SIG-M5 (cell line): ENCODE measurements at regions not wholly inside any gene's neighbourhood (a gene's known extent, or its start where the extent isn't known, plus 50 kb on each side); places are given as distances from the start of the nearest gene placed in this dataset.

Source experiments
- DNase-seq: peaks from one replicate; lab custom pipeline; 2025; lab: John Stamatoyannopoulos, UW

DNA sequence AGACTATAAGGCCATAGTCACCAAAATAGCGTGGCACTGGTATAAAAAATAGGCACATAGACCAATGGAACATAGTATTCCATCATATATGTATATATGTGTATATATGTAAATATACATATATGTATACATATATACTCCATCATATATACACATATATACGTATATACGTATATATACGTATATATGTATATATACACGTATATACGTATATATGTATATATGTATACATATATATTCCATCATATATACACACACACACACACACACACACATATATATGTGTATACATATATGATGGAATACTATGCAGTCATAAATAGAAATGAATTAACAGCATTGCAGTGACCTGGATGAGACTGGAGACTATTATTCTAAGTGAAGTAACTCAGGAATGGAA, 204.6 kb downstream of the LTN1 start:
- DNase-seq, result no peak

DNA sequence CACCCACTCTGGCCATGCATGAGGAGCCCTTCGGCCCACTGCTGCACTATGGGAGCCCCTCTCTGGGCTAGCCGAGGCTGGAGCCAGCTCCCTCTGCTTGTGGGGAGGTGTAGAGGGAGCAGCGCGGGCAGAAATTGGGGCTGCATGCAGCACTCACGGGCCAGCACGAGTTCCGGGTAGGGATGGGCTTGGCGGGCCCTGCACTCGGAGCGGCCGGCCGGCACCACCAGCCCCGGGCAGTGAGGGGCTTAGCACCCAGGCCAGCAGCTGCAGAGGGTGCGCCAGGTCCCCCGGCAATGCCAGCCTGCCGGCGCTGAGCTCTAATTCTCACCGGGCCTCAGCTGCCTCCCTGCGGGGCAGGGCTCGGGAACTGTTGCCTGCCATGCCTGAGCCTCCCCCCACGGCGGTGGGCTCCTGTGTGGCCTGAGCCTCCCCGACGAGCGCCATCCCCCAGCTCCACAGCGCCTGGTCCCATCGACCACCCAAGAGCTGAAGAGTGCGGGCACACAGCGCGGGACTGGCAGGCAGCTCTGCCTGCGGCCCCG, 209.0 kb downstream of the LTN1 start:
- DNase-seq, result no peak

DNA sequence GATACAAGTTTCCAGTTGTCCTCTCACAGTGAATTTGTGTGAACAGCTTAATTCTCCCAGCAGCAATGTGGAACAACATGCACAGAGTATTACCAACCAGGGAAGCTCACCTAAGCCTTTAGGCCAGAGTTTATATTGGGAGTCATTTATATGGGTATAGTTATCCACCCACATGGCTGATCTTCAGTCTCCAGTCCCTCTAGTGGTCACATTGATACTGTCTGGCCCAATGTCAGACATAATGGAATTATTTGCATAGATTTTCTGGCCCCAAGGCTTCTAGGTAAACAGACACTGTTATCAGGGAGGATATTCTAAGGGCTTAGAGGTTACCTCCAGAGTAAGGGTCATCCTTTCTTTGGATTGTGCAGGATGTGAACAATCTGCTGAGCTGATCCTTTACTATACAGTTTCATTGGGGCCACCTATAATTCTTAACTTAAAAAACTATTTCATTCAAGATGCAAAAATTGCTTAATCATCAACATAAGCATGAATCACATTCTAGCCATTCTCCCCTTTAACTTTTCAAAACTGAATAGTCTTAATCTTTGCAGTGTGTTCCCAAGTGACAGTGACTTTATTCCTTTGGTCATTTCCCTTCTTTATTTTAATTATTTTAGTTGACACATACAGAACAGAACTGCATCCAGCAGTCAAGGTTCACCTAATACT, 210.9 kb downstream of the LTN1 start:
- DNase-seq, result no peak

DNA sequence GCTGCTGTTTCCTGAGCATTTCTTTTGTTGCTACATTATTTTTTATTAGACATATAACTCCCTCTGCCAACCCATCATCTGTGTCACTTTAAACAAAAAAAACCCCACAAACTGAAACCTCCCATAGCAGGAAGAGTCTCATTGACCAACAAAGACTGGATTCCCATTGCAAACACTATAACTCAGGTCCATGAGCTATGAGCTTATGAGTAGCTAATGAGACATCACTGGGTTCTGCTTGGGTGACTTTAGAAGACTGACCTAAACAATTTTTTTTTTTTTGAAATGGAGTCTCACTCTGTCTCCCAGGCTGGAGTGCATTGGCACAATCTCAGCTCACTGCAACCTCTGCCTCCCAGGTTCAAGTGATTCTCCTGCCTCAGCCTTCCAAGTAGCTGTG, 212.8 kb downstream of the LTN1 start:
- DNase-seq, result no peak

DNA sequence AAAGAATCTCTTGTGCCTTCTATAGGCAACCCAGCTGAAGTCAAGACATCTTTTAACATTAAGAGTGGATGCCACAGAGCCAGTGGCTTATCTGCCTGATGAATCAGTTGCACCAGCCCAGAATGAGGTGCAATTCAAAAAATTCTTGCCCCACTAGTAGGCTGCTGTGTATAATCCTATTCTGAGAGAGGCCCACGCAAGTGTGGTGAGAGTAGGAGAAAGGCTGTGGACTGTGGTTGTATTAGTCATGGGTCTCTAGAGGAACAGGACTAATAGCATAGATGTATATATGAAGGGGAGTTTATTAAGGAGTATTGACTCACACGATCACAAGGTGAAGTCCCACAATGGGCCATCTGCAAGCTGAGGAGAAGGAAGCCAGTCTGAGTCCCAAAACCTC, 216.4 kb downstream of the LTN1 start:
- no peak for DNase-seq

DNA sequence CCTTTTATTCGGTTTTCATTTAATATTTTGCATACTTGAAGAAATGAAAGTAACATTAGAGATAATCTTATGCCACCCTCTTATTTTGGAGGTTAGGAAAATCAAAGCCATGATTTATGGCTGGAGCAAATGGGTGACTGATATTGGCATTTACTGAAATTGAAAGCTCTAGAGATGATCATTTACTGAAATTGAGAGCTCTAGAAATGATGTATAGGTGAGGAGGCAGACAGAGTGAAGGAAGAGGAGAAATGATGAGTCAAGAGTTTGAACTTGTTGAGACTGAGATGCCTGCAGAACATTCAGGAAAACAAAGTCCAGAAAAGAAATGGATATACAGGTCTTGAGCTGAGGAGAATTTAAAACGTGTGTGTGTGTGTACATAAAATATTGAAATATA, 217.6 kb downstream of the LTN1 start:
- no peak for DNase-seq

DNA sequence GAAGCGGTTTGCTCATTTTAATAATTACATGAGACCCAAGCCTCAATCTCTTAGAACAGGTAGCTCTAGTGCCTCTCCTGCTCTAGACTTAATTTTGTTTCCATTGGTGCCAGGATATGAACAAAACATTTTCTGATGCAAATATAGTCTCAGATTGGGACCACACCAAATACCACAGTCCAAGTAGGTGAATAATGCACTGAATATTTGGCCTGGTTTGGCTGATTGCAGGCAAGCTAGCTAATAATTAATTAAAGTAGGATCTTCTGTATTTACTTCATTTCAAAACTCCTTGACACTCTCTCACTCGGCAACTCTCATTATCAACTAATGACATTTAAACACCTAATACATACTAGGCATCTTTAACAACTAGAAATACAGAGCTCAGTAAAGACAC, 219.6 kb downstream of the LTN1 start:
- no peak for DNase-seq

DNA sequence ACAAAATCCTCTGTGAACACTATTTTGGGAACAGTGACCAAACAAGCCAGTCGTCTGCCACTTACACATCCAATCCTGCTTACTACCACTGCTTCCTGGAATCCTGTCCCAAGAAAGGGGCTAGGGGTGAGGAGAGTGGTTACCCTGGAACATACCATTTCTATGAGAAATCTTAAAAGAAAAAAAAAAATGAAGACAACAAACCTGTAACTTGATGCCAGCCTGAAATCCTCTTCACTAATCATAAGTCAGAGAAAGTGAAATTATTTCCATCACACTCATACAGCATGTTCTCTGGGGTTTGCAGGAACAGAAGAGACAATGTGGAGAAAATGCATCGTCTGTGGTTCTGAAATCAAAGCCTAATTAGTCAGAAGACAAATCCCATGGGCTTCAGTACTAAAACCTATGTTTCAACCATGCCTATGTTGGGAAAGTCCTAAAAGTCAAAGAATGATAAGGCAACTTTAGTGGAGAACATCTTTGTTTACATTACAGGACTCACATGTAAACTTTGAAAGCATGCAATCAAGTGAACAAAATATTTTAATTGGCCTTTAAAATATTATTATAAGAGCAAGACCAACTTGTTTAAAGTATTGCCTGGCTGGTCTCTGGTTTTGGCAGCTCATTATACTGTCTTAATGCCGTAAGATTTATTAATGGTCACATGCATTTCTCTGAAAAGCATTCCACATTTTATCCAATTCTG, 220.7 kb downstream of the LTN1 start:
- DNase-seq, result no peak

DNA sequence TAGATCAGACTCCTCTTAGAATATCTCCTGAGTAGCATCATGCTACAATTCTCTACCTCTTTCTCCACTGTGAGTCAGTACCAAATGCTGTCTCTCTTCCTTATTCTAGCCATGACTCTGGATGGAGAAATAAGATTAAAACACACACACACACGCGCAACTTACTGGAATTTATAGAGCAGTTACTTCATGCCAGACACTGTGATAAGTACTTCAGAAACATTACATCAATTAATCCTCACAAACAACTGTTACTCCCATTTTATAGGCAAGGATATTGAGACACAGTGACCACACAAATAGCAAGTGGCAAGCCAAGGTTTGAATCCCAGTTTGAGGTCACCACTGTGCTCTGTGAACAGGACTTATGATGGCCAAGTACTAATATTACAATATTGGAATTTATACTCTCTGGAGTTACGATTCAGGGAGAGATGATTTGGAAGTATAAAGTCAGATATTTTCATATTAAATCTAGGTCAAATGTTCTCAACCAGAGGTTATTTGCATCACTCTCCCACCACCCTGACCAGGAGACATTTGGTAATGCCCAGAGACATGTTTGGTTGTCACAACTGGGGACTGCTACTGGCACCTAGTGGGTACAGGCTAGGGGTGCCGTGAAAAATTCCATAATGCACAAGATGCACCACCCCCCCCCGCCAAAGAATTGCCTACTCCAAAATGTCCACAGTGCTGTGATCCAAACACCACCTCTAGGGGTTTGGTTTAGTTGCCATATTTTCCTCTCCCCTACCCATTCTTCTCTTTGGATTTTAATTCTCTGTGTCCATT, 221.6 kb downstream of the LTN1 start:
- no peak for DNase-seq

DNA sequence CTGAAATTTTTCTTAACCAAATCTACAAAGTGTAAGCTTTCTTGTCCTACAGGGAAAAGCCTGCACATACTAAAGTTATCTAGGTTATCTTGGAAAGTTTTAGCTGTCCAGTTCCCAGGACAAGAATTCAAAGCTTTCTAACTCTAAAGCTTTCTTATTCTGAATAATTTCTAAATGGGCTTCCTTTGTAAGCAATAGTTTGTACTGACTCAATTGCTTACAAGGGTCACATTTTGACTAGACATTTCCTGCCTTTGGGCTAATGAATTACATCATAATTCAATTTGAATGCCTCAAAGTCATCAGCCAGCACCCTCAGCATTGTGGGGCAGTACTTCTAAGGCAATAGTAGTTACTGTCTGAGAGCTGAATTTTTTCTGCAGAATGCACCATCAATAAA, 223.0 kb downstream of the LTN1 start:
- no peak for DNase-seq

DNA sequence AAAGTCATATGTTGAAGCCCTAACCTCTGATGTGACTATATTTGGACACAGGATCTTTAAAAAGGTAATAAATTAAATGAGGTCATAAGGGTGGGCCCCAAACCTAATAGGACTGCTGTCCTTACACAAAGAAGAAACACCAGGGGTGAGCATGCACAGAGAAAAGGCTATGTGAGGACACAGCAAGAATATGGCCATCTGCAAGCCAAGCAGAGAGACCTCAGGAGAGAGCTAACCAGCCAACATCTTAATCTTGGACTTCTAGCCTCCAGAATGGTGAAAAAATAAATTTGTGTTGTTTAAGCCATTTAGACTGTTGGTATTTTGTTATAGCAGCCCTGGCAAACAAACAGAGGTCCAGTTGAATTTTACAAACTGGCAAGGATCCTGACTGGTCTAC, 223.9 kb downstream of the LTN1 start:
- no peak for DNase-seq

DNA sequence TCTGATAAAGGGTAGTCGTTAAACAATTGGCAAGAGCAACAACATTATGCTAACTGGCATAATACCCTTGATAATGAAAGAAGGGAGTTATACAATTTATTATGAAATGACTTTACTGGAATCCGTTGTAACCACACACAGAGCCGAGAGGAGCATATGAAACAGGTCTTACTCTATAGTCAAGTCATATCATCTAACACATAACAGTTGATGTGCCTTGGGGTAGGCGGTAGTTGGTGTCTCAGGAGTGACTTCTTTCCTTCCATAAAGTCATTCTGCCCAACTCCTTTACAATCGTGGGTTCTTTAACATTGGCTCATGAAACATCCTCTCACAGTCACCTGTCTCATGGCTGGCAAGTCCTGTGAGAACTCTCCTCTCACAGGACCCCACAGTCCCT, 225.2 kb downstream of the LTN1 start:
- DNase-seq, result no peak

DNA sequence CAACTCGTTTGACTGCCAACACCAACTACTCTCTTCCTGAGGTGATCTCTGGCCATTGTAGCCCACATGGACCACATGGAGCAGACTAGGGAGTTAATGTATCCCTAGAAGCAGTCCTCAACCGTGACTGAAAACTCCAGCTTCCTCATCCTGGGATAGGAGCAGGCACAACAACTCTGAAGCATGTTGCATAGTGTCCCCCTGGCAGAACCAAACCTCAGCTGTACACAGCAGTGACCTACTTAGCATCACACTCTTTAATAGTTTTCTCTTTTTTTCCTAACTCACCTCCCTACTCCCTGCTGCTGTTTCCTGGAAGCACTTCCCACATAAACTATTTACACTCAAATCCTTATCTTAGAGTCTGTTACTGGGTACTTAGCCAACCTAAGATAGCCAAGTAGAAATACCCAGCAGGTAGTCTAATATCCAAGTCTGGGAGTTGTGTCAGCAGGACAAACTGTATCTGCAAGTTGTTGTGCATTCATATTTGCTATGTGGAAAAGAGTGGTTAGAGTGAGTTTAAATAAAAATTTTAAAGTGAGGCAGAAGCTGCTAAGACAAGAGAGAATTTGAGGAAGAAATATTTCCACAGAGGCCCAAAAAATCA, 228.8 kb downstream of the LTN1 start:
- DNase-seq, result no peak

DNA sequence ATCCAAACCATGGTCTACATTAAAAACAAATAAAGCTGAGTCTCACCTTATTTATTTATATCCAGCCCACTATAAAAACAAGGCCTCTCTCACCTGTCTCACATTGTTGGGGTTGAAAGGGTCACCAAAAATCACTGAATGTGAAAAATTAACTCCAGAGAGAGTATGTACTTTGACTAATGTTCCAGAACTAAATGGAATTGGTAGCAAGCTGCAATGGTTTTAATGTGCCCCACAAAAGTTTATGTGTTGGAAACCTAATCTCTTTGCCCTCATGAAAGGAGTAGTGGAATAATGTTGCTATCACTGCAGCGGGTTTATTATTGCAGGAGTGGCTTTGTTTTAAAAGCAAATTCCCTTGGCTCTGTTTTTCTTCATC, 230.3 kb downstream of the LTN1 start:
- no peak for DNase-seq

DNA sequence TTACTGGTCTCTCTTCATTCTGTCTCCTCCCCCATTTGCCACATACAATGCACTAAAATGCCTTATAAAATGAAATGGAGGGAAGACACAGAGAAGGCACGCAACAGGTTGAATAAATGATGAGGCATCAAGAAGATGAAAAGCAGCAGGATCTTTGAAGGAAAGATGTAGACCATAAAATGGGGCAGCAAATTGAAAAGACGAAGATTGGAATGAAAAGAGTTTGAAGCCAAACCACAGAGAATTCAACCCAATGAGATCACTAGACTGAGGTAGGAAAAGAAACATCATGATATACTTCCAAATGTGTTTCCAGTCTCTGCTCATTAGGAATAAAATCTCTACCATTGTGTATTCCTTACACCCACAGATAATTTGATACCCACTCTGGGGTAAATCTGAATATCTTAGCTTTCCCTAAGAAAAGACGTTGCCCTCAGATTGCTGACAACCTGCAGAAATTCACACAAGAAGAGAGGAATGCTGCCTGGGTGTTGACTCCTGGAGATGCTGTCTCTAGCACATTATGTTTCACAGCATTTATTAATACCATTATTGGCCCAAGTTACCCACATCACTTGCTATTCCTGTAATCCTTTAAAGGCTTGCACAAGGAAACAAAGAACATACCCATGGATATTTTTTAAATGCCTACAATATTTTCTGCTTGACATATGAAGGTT, 230.9 kb downstream of the LTN1 start:
- DNase-seq, result no peak

DNA sequence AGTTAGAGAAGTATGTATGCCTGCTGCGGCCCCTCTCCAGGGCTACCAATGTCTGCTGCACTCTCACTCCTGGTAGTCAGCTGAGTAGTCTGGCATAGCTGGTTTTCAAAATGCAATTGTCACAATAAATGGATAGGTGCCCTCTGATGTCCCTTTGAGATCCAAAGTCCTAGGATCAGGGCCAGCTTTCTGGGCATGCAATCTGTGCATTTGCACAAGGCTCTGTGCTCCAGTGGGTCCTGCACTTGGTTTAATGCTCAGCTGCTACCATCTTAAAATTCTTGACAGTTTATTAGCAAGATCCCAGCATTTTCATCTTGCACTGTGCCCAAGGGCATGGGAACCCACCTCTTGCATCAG, 233.8 kb downstream of the LTN1 start:
- no peak for DNase-seq

DNA sequence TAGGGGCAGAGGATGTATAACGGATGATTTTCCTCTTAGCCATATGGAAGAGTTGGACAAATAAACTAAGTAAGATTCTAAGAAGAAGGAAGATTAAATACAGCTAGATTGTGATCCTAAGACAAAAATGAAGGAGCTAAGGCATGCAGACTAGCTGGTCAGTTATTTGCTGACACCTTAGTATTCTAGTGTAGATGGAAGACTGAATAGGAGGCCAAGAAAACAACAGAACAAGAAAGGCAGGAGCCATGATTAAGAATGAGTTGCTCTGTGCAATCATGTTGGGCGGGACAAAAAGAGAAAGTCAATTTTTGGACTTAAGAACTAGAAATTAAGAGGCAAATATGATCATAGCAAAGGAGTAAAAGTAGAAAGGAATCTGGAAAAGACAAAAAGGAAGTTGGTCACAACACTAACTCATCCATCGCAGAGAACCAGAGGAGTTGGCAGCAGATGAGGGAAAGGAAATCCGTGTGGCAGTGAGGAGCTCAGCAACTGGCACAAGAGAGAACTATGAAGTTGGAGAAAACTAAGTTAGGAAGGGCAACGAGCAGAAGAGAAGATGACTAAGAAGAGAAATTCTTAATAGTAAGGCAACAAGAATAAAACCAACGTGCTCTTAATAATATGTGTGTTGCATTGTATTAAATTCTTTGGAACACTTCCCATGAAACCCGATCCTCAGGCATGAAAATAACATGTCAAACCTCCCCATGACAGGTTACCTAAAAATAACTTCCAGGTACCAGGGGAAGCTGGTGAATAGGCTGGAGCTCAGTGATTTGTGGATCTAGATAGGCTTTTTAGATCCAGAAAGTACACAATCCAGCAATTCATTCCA, 234.4 kb downstream of the LTN1 start:
- no peak for DNase-seq

DNA sequence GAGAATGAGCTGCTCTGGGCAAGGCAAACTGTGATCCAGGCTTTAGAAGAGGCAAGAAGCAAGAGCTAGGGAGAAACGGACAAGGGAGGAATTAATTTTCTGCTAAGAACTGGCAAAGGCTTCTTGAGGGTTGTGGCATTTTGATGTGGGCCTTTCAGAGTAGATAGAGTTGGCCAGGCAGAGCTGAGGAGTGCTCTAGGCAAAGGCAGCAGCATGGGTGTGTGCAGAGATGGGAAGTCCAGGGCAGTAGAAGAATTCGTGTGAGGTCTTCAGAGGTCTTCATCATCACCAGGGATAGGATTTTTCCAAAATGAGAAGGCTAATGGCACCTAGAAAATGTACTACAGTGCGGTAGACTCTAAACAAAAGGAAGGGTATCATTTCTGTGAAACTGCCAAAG, 237.8 kb downstream of the LTN1 start:
- DNase-seq, result no peak

DNA sequence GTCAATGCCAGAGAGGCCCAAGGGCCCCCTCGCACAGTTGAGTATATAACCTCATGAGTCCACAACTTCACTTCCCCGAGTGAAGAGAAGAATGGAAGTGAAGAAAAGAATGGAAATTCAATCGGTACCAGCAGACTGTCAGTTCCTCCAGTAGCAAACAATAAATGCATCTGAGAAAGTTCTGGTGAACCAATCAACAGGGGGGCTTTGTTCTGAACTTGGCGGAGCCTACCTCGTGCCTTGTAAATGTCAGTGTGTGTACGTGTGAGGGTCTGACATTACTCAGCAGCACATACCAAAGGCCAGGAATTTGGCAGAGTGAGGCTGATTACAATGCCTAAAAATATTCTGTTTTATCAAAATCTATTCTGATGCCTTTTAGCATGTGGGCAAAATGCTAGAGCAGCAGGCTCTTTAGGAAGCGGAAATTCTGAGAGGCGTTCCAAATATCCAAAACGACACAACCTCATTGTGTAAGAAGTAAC, 238.5 kb downstream of the LTN1 start:
- DNase-seq, result no peak

DNA sequence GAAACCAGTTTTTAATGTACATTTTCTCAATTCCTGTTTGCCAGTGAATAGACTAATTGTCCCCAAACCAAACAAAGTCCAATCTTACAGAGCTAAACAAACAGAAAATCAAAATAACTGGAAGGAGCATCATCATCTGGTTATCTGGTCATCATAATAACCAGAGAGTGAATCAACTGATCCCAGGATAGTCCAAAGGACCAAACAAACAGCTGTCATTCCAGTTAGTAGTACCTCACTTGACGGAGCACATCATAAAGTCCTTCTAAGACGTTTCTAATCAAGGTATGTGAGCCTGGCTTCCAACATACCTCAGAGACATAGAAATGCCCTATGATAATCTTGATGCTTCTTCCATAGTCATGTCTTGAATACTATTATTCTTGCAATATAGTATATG, 240.5 kb downstream of the LTN1 start:
- DNase-seq, result no peak

DNA sequence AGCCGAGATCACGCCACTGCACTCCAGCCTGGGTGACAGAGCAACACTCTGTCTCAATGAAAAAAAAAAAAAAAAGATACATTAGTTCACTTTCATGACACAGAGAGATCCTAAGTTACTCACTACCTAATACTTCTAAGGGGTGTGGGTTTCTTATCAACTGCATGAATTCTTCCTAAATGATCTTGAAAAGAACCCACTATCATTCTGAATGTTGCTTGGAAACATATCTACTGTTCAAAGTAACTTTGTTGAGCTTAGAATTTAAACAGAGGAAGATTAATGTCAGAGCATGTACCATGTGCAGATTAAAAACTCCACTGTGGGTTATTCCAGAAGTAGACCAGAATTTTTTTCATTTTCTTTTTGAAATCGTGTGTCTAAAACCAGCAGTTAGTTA, 241.5 kb downstream of the LTN1 start:
- DNase-seq, result no peak
